ENCODE measurements at regions not wholly inside any gene's neighbourhood (a gene's known extent, or its start where the extent isn't known, plus 50 kb on each side); places are given as distances from the start of the nearest gene placed in this dataset.

DNA sequence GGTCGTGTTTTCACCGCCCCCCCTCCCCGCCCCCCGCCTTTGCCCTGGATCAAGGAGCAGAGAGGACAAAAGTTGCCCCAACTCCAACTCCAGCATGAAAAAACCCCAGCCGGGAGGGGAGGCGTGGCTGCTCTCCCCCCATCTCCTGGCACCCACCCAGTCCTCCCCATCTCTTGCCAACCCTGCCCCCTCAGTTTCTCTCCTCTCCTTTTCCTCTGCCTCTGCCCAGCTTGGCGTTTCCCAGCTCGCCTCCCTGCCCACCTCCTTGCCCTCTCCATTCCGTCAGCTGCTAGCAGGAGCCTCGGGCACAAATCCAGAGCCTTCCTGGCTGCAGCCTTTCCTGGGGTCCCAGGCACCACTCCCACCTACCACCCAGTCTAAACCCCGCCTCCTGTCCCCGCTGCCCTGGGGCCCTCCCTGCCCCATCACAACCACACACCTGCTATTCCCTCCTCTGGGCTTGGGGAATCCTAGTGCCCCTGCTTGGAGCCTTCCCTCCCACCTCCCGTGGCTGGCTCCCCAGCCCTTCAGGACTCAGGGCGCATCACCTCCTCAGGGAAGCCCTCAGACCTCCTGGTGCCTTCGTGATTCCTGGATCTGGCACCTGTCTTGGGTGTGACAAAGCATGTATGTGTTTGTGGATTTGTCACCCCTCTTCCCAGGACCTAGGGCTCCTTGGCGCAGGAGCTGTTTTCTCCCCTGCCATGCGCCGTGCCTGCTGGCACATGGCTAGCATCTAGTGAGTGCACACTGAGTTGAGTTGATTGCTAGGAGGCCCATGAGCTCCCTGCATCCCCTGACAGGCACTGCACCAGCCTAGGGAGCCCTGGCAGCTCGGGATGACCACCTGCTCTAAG, 209.1 kb downstream of the TFCP2L1 start (continued):
- TF ChIP-seq CBFB (CRISPR knock-in tag; IDR thresholded peaks at IDR 0.05; ENCODE audit: low read depth) (no peak), SMAD4 (CRISPR knock-in tag; IDR thresholded peaks at IDR 0.05) (no peak), ESRRA (CRISPR knock-in tag; IDR thresholded peaks at IDR 0.05; ENCODE audit: borderline replicate concordance) (no peak), CREB1 (CRISPR knock-in tag; IDR thresholded peaks at IDR 0.05) (no peak), RORB (CRISPR knock-in tag; IDR thresholded peaks at IDR 0.05) (no peak), NR1H2 (CRISPR knock-in tag; IDR thresholded peaks at IDR 0.05) (no peak), CREM (CRISPR knock-in tag; IDR thresholded peaks at IDR 0.05) (no peak), NR3C1 (CRISPR knock-in tag; conservative IDR thresholded peaks at IDR 0.05; ENCODE audit: low read depth) (no peak)
- TF ChIP-seq, protein P1, sequence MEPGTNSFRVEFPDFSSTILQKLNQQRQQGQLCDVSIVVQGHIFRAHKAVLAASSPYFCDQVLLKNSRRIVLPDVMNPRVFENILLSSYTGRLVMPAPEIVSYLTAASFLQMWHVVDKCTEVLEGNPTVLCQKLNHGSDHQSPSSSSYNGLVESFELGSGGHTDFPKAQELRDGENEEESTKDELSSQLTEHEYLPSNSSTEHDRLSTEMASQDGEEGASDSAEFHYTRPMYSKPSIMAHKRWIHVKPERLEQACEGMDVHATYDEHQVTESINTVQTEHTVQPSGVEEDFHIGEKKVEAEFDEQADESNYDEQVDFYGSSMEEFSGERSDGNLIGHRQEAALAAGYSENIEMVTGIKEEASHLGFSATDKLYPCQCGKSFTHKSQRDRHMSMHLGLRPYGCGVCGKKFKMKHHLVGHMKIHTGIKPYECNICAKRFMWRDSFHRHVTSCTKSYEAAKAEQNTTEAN (CRISPR knock-in tag; IDR thresholded peaks at IDR 0.05): no peak
- TF ChIP-seq, protein P2, sequence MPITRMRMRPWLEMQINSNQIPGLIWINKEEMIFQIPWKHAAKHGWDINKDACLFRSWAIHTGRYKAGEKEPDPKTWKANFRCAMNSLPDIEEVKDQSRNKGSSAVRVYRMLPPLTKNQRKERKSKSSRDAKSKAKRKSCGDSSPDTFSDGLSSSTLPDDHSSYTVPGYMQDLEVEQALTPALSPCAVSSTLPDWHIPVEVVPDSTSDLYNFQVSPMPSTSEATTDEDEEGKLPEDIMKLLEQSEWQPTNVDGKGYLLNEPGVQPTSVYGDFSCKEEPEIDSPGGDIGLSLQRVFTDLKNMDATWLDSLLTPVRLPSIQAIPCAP (CRISPR knock-in tag; IDR thresholded peaks at IDR 0.05): no peak

DNA sequence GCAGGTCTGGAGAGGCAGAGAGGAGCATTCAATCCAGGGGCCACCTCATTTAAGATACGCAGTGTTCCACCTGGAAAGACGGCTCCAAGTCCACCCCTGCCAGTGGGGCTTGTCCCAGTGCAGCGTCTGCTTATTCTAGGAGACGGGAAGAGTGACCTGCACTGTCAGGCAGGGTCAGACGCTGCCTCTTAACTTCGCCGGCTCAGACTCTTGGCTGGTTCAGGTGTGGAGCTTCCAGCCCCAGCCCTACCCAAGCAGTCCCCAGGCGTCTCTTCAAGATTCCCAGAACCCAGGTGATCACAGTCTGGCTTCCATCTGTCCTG, 208.5 kb downstream of the TFCP2L1 start:
- ATAC-seq: peak; percentile 0; the same call in 1 of the 2 replicates
- Mint-ChIP-seq H3K4me1 (peaks cover 18% of the 10 kb centered on the region), H3K9me3 (no peaks in the 10 kb centered on the region), H3K27ac (no peak overlapping the region), H3K36me3 (no peaks in the 10 kb centered on the region), H3K4me3 (peak overlapping the region; percentile 72), H3K27me3 (ENCODE audit: low read depth) (peaks cover 48% of the 10 kb centered on the region)
- ChIA-PET POLR2A (interaction anchor here (1.5 to 1.6 kb wide), 2 partner anchors 25 to 386 kb away, joined by 3 read pairs; no protein-coding TSS in a partner anchor), CTCF (interaction anchor here (0.7 to 5.3 kb wide), 17 partner anchors 9 to 662 kb away, joined by 3 to 54 read pairs (median 6); no protein-coding TSS in a partner anchor)
- TF ChIP-seq JUN (CRISPR knock-in tag; IDR thresholded peaks at IDR 0.05) (no peak), ZNF671 (CRISPR knock-in tag; IDR thresholded peaks at IDR 0.05) (no peak), ZNF317 (CRISPR knock-in tag; IDR thresholded peaks at IDR 0.05; ENCODE audit: borderline replicate concordance, low read depth) (no peak)
- no peak for DNase-seq (ENCODE audit: low spot score)

DNA sequence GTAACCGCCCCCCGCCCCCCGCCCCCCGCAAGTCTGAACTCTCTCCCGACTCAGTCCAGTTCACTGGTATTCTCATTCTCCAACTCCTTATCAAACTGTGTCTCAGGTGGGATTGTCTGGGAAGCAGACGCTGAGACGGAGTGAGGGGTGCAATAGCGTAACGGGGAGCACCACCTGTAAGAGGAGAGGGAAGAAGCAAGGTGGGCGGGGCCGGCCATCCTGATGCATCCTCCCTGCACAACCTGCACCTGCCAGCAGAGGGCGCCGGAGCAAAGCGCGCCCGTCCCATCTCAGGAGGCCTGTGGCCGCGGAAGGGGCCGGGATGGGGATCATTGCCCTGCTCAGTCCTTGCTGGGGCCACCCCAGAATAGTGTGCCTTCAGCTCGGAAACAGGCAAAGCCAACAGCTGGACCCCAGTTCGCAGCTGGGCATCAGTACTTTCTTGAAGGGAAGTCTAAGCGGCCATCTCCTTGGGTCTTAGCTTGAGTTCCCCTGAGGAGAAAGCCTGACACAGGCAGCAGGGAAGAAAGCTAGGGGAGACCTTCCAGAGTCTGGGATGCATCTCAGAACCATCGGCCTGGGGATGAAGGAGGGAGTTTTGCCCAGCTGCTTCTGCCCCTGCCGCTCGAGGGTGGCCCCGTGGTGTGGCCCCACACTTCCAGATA, 208.0 kb downstream of the TFCP2L1 start:
- ChIA-PET CTCF (interaction anchor here (0.6 to 5.3 kb wide), 35 partner anchors 10 to 663 kb away, joined by 3 to 54 read pairs (median 4); no protein-coding TSS in a partner anchor), POLR2A (interaction anchor here (1.5 to 1.6 kb wide), 2 partner anchors 25 to 387 kb away, joined by 3 read pairs; no protein-coding TSS in a partner anchor)
- peak overlapping the region; percentile 72 for H3K4me3 Mint-ChIP-seq
- DNase-seq (ENCODE audit: low spot score) (peak; percentile 93), ATAC-seq (peak; percentile 33)
- no peak overlapping the region for H3K27ac Mint-ChIP-seq
- peaks cover 48% of the 10 kb centered on the region for H3K27me3 Mint-ChIP-seq (ENCODE audit: low read depth)
- peaks cover 16% of the 10 kb centered on the region for H3K4me1 Mint-ChIP-seq
- H3K9me3 Mint-ChIP-seq: no peaks in the 10 kb centered on the region
- no peaks in the 10 kb centered on the region for H3K36me3 Mint-ChIP-seq
- TF ChIP-seq, protein P3, sequence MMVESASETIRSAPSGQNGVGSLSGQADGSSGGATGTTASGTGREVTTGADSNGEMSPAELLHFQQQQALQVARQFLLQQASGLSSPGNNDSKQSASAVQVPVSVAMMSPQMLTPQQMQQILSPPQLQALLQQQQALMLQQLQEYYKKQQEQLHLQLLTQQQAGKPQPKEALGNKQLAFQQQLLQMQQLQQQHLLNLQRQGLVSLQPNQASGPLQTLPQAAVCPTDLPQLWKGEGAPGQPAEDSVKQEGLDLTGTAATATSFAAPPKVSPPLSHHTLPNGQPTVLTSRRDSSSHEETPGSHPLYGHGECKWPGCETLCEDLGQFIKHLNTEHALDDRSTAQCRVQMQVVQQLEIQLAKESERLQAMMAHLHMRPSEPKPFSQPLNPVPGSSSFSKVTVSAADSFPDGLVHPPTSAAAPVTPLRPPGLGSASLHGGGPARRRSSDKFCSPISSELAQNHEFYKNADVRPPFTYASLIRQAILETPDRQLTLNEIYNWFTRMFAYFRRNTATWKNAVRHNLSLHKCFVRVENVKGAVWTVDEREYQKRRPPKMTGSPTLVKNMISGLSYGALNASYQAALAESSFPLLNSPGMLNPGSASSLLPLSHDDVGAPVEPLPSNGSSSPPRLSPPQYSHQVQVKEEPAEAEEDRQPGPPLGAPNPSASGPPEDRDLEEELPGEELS (CRISPR knock-in tag; IDR thresholded peaks at IDR 0.05): no peak
- TF ChIP-seq, protein P1 (CRISPR knock-in tag; IDR thresholded peaks at IDR 0.05): no peak
- TF ChIP-seq, protein P4, sequence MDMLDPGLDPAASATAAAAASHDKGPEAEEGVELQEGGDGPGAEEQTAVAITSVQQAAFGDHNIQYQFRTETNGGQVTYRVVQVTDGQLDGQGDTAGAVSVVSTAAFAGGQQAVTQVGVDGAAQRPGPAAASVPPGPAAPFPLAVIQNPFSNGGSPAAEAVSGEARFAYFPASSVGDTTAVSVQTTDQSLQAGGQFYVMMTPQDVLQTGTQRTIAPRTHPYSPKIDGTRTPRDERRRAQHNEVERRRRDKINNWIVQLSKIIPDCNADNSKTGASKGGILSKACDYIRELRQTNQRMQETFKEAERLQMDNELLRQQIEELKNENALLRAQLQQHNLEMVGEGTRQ (CRISPR knock-in tag; IDR thresholded peaks at IDR 0.05): no peak
- peak; percentile 97 for TF ChIP-seq ZNF263 (CRISPR knock-in tag; IDR thresholded peaks at IDR 0.05; ENCODE audit: low read depth)
- TF ChIP-seq ZBTB21 (CRISPR knock-in tag; IDR thresholded peaks at IDR 0.05; ENCODE audit: borderline replicate concordance): no peak
- no peak for TF ChIP-seq GABPB1 (CRISPR knock-in tag; IDR thresholded peaks at IDR 0.05)
- no peak for TF ChIP-seq NR2C2 (CRISPR knock-in tag; IDR thresholded peaks at IDR 0.05)
- no peak for TF ChIP-seq HMGA2 (CRISPR knock-in tag; IDR thresholded peaks at IDR 0.05)
- peak; percentile 50; the same call in 1 of the 2 replicates for TF ChIP-seq FOXP1 (CRISPR knock-in tag; IDR thresholded peaks at IDR 0.05; ENCODE audit: borderline replicate concordance)
- no peak for TF ChIP-seq ELF4 (CRISPR knock-in tag; IDR thresholded peaks at IDR 0.05; ENCODE audit: low read depth)
- TF ChIP-seq NR1H2 (CRISPR knock-in tag; IDR thresholded peaks at IDR 0.05): no peak
- TF ChIP-seq, protein P5, sequence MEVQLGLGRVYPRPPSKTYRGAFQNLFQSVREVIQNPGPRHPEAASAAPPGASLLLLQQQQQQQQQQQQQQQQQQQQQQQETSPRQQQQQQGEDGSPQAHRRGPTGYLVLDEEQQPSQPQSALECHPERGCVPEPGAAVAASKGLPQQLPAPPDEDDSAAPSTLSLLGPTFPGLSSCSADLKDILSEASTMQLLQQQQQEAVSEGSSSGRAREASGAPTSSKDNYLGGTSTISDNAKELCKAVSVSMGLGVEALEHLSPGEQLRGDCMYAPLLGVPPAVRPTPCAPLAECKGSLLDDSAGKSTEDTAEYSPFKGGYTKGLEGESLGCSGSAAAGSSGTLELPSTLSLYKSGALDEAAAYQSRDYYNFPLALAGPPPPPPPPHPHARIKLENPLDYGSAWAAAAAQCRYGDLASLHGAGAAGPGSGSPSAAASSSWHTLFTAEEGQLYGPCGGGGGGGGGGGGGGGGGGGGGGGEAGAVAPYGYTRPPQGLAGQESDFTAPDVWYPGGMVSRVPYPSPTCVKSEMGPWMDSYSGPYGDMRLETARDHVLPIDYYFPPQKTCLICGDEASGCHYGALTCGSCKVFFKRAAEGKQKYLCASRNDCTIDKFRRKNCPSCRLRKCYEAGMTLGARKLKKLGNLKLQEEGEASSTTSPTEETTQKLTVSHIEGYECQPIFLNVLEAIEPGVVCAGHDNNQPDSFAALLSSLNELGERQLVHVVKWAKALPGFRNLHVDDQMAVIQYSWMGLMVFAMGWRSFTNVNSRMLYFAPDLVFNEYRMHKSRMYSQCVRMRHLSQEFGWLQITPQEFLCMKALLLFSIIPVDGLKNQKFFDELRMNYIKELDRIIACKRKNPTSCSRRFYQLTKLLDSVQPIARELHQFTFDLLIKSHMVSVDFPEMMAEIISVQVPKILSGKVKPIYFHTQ (CRISPR knock-in tag; IDR thresholded peaks at IDR 0.05): no peak
